ENCODE measurements at regions not wholly inside any gene's neighbourhood (a gene's known extent, or its start where the extent isn't known, plus 50 kb on each side); places are given as distances from the start of the nearest gene placed in this dataset.
"Not testable (repeated sequence)": the region's sequence is repeated elsewhere in the genome, so short reads cannot be mapped to it uniquely, and the experiment has no call there.

DNA sequence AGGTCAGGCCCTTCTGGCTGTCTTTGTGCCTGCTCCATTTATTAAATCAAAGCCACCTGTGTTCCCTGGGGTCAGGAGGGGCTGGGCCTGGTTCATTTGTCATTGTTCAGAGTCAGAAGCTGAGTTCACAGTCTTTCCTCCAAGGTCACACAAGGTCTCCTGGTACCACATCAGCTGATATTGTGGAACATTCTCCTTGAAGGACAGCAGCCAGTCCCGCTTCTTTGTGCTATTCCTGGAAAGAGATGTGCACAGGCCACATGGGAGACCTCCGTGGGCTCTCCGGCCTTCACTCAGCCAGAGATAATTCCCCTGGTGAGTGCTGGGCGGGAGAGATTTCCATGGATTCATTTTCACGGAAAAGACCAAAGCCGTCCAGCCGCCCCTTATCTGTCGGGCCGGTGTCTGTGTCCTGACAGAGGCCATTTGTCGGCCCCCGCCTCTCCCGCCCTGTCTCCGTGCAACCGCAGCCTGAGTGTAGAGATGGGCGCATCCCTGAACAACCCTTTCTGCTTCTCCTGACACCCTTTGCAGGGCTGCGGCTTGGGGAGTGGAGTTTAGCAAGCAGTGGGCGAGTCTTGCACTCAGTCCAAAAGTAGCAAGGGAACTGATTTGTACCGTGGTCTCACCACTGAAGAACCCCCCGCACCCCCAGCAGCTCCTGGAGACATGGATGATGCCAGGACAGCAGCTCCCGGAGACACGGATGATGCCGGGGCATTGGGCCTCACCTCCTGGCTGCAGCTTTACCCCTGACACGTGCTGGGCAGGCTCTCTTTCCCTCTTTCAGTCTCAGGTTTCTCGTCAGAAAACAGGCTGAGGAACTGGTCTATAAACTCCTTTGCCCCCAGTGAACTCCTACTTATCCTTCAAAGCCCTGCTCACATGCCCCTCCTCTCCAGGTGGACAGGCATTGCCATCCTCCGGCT lies 198.4 kb downstream of the LAT start:
- 91% methylated on average over 24 of the region's 25 CpGs; no CpG with 5 or more reads in 1 of the 2 donors for WGBS, 2 donors (ENCODE audit: low coverage in 1 of 2)
- in situ Hi-C loops (cut with MboI; ENCODE audit: low pct_ligation_motif_present in 1 of 4, low pct_unique_long_range_greater_than_20kb in 1 of 4, low sequenced_read_pairs in 3 of 4), result not testable (repeated sequence)

DNA sequence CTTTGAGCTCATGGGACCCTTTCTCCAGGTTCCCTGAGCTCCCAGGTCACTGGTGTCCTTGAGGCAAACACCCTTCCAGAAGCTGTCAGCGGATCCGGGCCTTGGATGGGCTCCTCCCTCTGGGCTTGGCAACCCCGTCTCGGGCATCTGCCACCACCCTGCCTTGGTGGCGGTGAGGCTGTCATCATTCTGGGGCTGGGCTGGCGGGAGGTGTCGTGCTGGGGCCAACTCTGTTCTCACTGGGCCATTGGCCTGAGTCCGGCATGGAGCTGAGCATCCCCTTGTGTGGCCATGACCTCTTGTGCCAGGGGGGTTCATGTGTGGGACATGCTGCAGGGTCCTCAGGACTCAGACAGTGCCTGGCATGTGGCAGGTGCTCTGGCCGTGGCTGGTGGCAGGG lies 197.6 kb downstream of the LAT start:
- WGBS, 2 donors (ENCODE audit: low coverage in 1 of 2), result 89% methylated on average over 8 of the region's 9 CpGs; no CpG with 5 or more reads in 1 of the 2 donors
- in situ Hi-C loops (cut with MboI; ENCODE audit: low pct_ligation_motif_present in 1 of 4, low pct_unique_long_range_greater_than_20kb in 1 of 4, low sequenced_read_pairs in 3 of 4) (no loop called here), intact Hi-C loops (cut with DNase I; ENCODE audit: low total_unique reads) (no loop called here)
- Histone ChIP-seq H3K27ac (no peak overlapping the region), H3K36me3 (no peaks in the 10 kb centered on the region), H3K4me1 (peaks cover 0 to 9% (median 1%) of the 10 kb centered on the region in 4 donors), H3K4me3 (no peak overlapping the region), H3K27me3 (no peaks in the 10 kb centered on the region), H3K9me3 (no peaks in the 10 kb centered on the region)
- no peak for DNase-seq
- TF ChIP-seq EP300 (IDR thresholded peaks at IDR 0.05; ENCODE audit: low read depth) (no peak), POLR2AphosphoS5 (IDR thresholded peaks at IDR 0.05) (no peak), POLR2A (IDR thresholded peaks at IDR 0.05) (no peak)
- TF ChIP-seq, protein P1, sequence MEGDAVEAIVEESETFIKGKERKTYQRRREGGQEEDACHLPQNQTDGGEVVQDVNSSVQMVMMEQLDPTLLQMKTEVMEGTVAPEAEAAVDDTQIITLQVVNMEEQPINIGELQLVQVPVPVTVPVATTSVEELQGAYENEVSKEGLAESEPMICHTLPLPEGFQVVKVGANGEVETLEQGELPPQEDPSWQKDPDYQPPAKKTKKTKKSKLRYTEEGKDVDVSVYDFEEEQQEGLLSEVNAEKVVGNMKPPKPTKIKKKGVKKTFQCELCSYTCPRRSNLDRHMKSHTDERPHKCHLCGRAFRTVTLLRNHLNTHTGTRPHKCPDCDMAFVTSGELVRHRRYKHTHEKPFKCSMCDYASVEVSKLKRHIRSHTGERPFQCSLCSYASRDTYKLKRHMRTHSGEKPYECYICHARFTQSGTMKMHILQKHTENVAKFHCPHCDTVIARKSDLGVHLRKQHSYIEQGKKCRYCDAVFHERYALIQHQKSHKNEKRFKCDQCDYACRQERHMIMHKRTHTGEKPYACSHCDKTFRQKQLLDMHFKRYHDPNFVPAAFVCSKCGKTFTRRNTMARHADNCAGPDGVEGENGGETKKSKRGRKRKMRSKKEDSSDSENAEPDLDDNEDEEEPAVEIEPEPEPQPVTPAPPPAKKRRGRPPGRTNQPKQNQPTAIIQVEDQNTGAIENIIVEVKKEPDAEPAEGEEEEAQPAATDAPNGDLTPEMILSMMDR (IDR thresholded peaks at IDR 0.05), result no peak

More for the DNA sequence above, 198.4 kb downstream of the LAT start:
- H3K36me3 ChIP-seq; H3K27me3 ChIP-seq; DNase-seq; intact Hi-C loops (cut with DNase I; ENCODE audit: low total_unique reads); H3K4me3 ChIP-seq; H3K4me1 ChIP-seq; H3K9me3 ChIP-seq; H3K27ac ChIP-seq: not testable (repeated sequence)

GRCh38 chr16:29181921-29182411 lies 197.1 kb downstream of the LAT start:
- intact Hi-C loops (cut with DNase I; ENCODE audit: low total_unique reads); H3K27me3 ChIP-seq; H3K4me3 ChIP-seq; DNase-seq; H3K27ac ChIP-seq; in situ Hi-C loops (cut with MboI; ENCODE audit: low pct_ligation_motif_present in 1 of 4, low pct_unique_long_range_greater_than_20kb in 1 of 4, low sequenced_read_pairs in 3 of 4); H3K9me3 ChIP-seq; H3K36me3 ChIP-seq: not testable (repeated sequence)
- WGBS, 2 donors (ENCODE audit: low coverage in 1 of 2), result 81 to 90% methylated on average over 10 to 17 of the region's 17 CpGs
- H3K4me1 ChIP-seq, result peaks cover 0 to 11% (median 1%) of the 10 kb centered on the region in 4 donors

DNA sequence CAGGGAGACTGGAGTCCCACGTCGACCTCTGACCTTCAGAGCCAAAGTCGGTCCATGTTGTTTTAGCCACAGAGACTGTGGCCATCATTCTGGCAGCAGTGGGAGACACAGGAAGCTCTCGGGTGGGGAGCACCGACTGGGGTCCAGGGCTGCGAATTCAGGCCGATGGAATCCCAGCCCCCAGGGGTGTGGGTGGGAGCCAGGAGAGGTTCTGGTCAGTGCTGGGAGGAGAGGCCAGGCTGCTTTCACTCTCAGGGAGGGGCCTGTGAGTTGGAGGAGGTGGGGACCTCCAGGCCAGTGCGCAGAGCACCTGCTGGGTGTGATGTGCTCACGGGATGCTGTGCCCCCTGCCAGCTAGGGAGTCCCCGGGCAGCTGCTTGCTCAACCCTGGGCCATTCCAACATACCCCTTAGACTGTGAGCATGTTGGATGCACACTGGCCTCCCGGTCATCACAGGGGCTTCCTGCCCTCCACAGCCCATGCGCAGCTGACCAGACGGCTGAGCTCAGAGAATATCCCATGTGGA lies 196.5 kb downstream of the LAT start:
- intact Hi-C loops (cut with DNase I; ENCODE audit: low total_unique reads); H3K9me3 ChIP-seq; H3K27me3 ChIP-seq; H3K27ac ChIP-seq; H3K4me3 ChIP-seq; in situ Hi-C loops (cut with MboI; ENCODE audit: low pct_ligation_motif_present in 1 of 4, low pct_unique_long_range_greater_than_20kb in 1 of 4, low sequenced_read_pairs in 3 of 4); DNase-seq; H3K36me3 ChIP-seq: not testable (repeated sequence)
- H3K4me1 ChIP-seq, result peaks cover 0 to 11% (median 1%) of the 10 kb centered on the region in 4 donors
- 97% methylated on average over 11 of the region's 13 CpGs; no CpG with 5 or more reads in 1 of the 2 donors for WGBS, 2 donors (ENCODE audit: low coverage in 1 of 2)

DNA sequence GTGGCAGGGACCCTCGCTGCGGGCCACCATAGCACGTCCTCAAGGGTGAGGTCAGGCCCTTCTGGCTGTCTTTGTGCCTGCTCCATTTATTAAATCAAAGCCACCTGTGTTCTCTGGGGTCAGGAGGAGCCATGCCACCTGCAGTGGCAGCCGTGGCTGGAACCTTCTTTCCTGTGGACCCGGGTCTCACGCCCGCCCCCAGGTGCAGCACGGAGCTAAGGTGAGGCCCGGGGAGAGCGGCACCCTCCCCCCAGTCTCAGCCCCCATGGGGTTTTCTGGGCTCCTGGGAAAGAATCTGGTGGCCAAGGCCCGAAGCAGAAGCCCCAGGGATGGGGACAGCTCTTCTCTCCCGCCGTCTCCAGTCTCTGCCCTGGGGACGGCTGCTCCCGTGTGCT lies 195.4 kb downstream of the LAT start:
- H3K27me3 ChIP-seq; H3K27ac ChIP-seq; intact Hi-C loops (cut with DNase I; ENCODE audit: low total_unique reads); H3K36me3 ChIP-seq; H3K4me3 ChIP-seq; H3K9me3 ChIP-seq; in situ Hi-C loops (cut with MboI; ENCODE audit: low pct_ligation_motif_present in 1 of 4, low pct_unique_long_range_greater_than_20kb in 1 of 4, low sequenced_read_pairs in 3 of 4); DNase-seq: not testable (repeated sequence)
- 95% methylated on average over 15 of the region's 15 CpGs; no CpG with 5 or more reads in 1 of the 2 donors for WGBS, 2 donors (ENCODE audit: low coverage in 1 of 2)
- peaks cover 0 to 11% (median 1%) of the 10 kb centered on the region in 4 donors for H3K4me1 ChIP-seq

DNA sequence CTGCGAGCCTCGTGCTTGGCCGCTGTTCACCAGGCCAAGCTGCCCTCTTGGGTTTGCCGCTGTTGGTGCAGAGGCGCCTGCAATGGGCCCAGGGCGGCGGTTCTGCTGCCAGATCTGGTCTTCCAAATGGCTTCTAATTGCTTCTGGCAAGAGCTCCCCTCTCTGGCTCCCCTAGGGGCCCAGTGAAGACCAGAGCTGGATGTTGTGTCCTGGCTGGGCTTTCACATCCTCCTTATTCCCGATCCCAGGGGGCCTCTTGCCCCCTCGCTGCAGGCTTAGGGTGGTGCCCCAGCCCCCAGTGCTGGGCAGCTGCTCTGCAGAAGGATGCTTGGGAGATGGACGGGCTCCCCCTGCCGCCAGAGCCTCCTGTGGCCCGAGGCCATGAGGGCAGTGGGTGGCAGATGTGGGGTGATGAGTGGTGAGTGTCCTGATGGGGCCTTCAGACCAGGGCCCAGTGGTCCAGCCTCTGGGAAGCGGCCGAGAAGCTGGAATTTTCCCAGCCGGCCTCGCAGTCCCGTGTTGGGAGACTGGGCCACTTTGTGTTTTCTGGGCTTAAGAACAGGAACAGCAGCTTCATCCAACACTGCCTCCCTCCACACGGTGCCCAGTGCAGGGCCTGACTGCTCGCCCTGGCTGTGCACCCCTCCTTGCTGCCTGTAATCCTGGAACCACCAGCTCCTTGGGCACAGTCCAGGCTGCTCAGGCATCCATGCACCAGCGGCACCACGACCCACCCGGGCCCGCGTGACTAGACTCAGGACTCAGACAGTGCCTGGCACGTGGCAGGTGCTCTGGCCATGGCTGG lies 194.8 kb downstream of the LAT start:
- H3K9me3 ChIP-seq; H3K36me3 ChIP-seq; in situ Hi-C loops (cut with MboI; ENCODE audit: low pct_ligation_motif_present in 1 of 4, low pct_unique_long_range_greater_than_20kb in 1 of 4, low sequenced_read_pairs in 3 of 4); intact Hi-C loops (cut with DNase I; ENCODE audit: low total_unique reads); H3K27me3 ChIP-seq; DNase-seq; H3K4me1 ChIP-seq; H3K4me3 ChIP-seq: not testable (repeated sequence)
- 84% methylated on average over 18 of the region's 25 CpGs; no CpG with 5 or more reads in 1 of the 2 donors for WGBS, 2 donors (ENCODE audit: low coverage in 1 of 2)
- H3K27ac ChIP-seq, result peak overlapping the region in 3 of 4 donors; percentile 21 to 45 (median 21)

All from transverse colon (tissue), 4 donors.